ENCODE measurements at regions not wholly inside any gene's neighbourhood (a gene's known extent, or its start where the extent isn't known, plus 50 kb on each side); places are given as distances from the start of the nearest gene placed in this dataset.

DNA sequence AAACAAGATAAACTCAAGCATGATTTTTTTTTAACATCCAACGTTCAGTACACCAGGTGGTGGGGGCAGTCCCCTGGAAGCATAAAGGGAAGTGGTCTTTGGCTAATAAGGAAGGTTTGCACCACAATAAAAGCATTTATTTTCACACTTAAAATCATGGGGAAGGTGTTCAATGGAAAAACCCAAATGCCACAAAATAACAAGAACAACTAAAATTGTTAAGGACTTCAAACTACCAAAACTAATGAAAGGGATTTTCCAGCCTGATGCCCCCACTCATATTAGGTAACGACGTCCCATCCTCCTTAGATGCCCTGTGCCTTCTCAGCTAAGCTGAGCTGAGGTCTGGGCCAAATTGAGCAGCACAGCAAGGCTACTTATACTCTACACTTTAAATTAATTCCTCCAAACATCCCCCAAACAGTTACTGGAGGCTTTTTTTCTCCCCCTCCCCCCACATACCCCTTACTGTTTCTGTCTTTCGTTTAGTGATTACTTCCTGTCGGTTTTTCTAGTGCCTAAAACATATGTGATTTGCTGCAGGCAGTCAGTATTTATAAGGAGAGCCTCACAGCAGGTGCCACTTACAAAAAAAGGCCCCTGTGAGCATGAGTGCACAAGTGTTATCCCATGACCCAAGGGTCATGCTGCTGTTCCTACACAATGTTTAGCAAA is 259.7 kb upstream of the ZNF608 start:
- Histone ChIP-seq H3K4me3 (ENCODE audit: low read length) (no peak overlapping the region), H3K9me3 (ENCODE audit: control insufficient read depth, insufficient read depth, low read length) (no peaks in the 10 kb centered on the region), H3K27ac (ENCODE audit: low read length) (peak overlapping the region; percentile 76), H3K27me3 (ENCODE audit: control insufficient read depth, insufficient read depth, low read length) (no peaks in the 10 kb centered on the region), H3K36me3 (ENCODE audit: control insufficient read depth, insufficient read depth, low read length) (no peaks in the 10 kb centered on the region), H3K4me1 (ENCODE audit: control insufficient read depth, insufficient read depth, low read length) (peaks cover 8% of the 10 kb centered on the region)
- H3K36me3 Mint-ChIP-seq: no peaks in the 10 kb centered on the region
- intact Hi-C loops (cut with micrococcal nuclease): no loop called here
- H3K4me1 Mint-ChIP-seq: peaks cover 6% of the 10 kb centered on the region in 2 donors
- peak in 1 of 3 donors; percentile 21 for ATAC-seq
- DNase-seq: no peak
- no peak overlapping the region for H3K4me3 Mint-ChIP-seq
- H3K27ac Mint-ChIP-seq: no peak overlapping the region
- no peaks in the 10 kb centered on the region for H3K9me3 Mint-ChIP-seq
- WGBS (ENCODE audit: insufficient coverage): 21% methylated on average over 4 of the region's 5 CpGs
- TF ChIP-seq, protein P1, sequence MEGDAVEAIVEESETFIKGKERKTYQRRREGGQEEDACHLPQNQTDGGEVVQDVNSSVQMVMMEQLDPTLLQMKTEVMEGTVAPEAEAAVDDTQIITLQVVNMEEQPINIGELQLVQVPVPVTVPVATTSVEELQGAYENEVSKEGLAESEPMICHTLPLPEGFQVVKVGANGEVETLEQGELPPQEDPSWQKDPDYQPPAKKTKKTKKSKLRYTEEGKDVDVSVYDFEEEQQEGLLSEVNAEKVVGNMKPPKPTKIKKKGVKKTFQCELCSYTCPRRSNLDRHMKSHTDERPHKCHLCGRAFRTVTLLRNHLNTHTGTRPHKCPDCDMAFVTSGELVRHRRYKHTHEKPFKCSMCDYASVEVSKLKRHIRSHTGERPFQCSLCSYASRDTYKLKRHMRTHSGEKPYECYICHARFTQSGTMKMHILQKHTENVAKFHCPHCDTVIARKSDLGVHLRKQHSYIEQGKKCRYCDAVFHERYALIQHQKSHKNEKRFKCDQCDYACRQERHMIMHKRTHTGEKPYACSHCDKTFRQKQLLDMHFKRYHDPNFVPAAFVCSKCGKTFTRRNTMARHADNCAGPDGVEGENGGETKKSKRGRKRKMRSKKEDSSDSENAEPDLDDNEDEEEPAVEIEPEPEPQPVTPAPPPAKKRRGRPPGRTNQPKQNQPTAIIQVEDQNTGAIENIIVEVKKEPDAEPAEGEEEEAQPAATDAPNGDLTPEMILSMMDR (IDR thresholded peaks at IDR 0.05): no peak
- peaks cover 5% of the 10 kb centered on the region in 2 donors for H3K27me3 Mint-ChIP-seq (ENCODE audit: low read depth in 2 of 2)

- Mint-ChIP-seq H3K4me1 (peaks cover 6% of the 10 kb centered on the region in 2 donors), H3K36me3 (no peaks in the 10 kb centered on the region), H3K27ac (no peak overlapping the region), H3K4me3 (no peak overlapping the region), H3K9me3 (no peaks in the 10 kb centered on the region), H3K27me3 (ENCODE audit: low read depth in 2 of 2) (peaks cover 0 to 5% of the 10 kb centered on the region in 2 donors)
- no peak for DNase-seq
- Histone ChIP-seq H3K4me1 (ENCODE audit: control insufficient read depth, insufficient read depth, low read length) (peaks cover 8% of the 10 kb centered on the region), H3K27me3 (ENCODE audit: control insufficient read depth, insufficient read depth, low read length) (no peaks in the 10 kb centered on the region), H3K9me3 (ENCODE audit: control insufficient read depth, insufficient read depth, low read length) (no peaks in the 10 kb centered on the region), H3K36me3 (ENCODE audit: control insufficient read depth, insufficient read depth, low read length) (no peaks in the 10 kb centered on the region), H3K4me3 (ENCODE audit: low read length) (no peak overlapping the region), H3K27ac (ENCODE audit: low read length) (no peak overlapping the region)
- 90% methylated on average over 7 of the region's 7 CpGs for WGBS (ENCODE audit: insufficient coverage)
- no peak for ATAC-seq
- intact Hi-C loops (cut with micrococcal nuclease): no loop called here
- TF ChIP-seq, protein P1 (IDR thresholded peaks at IDR 0.05): no peak
Observed at GRCh38 chr5:125010356-125010755, 263.9 kb upstream of the ZNF608 start.

GRCh38 chr5:125011014-125011413 is 264.6 kb upstream of the ZNF608 start:
- ATAC-seq: no peak
- intact Hi-C loops (cut with micrococcal nuclease): no loop called here
- no peak overlapping the region for H3K4me3 Mint-ChIP-seq

More at GRCh38 chr5:125011014-125011413, 264.6 kb upstream of the ZNF608 start:
- no peaks in the 10 kb centered on the region for H3K27me3 ChIP-seq (ENCODE audit: control insufficient read depth, insufficient read depth, low read length)
- peaks cover 0 to 5% of the 10 kb centered on the region in 2 donors for H3K27me3 Mint-ChIP-seq (ENCODE audit: low read depth in 2 of 2)
- no peaks in the 10 kb centered on the region for H3K36me3 Mint-ChIP-seq
- peaks cover 5% of the 10 kb centered on the region for H3K4me1 ChIP-seq (ENCODE audit: control insufficient read depth, insufficient read depth, low read length)
- DNase-seq: no peak
- no peaks in the 10 kb centered on the region for H3K9me3 Mint-ChIP-seq
- WGBS (ENCODE audit: insufficient coverage): 75% methylated on average over 4 of the region's 5 CpGs
- peaks cover 6% of the 10 kb centered on the region in 2 donors for H3K4me1 Mint-ChIP-seq
- no peak overlapping the region for H3K4me3 ChIP-seq (ENCODE audit: low read length)
- TF ChIP-seq, protein P1 (IDR thresholded peaks at IDR 0.05): no peak
- H3K27ac ChIP-seq (ENCODE audit: low read length): no peak overlapping the region
- no peaks in the 10 kb centered on the region for H3K9me3 ChIP-seq (ENCODE audit: control insufficient read depth, insufficient read depth, low read length)
- H3K27ac Mint-ChIP-seq: no peak overlapping the region
- no peaks in the 10 kb centered on the region for H3K36me3 ChIP-seq (ENCODE audit: control insufficient read depth, insufficient read depth, low read length)

Data from natural killer cell (primary cell).